IMR-90 (cell line): ENCODE measurements at regions not wholly inside any gene's neighbourhood (a gene's known extent, or its start where the extent isn't known, plus 50 kb on each side); places are given as distances from the start of the nearest gene placed in this dataset.

Experiments used
- ATAC-seq: fragments of 200-7000 bp; cut with Tn5 transposase; 2 replicates; pipeline ENCODE4 v1.9.1; 2020; ENCODE audit warnings: low read depth, mild to moderate bottlenecking, moderate library complexity
- BruUV-seq: library from RNA; stranded (reverse); fragments of 400-500 nt; replicated peaks from 2 replicates; lab custom pipeline; 2021; lab: Mats Ljungman, UMichigan
- CTCF ChIA-PET: fragments of 300-600 bp; formaldehyde crosslinking; extraction: SDS; loops from one replicate; lab custom pipeline; 2021; ENCODE audit warnings: antibody characterized with exemption; lab: Yijun Ruan, JAX
- POLR2A ChIA-PET: fragments of 300-600 bp; sonication (Branson Sonifier 250); formaldehyde crosslinking; loops from one replicate; lab custom pipeline; 2022; ENCODE audit warnings: antibody characterized with exemption; ENCODE audit not compliant: unreplicated experiment; lab: Charles Lee
- DNase-seq: peaks from one replicate; pipeline ENCODE4 v3.0.0; 2013
- H2AFZ ChIP-seq: replicated peaks from 2 replicates; pipeline ENCODE3; 2013; ENCODE audit warnings: low read length, mild to moderate bottlenecking; ENCODE audit not compliant: poor library complexity
- H2AK5ac ChIP-seq: 2 replicates; pipeline ENCODE4 v1.6.1; 2013; ENCODE audit warnings: low read depth, low read length, inconsistent platforms
- H2AK9ac ChIP-seq: replicated peaks from 2 replicates; pipeline ENCODE3; 2013; ENCODE audit warnings: mild to moderate bottlenecking, low read depth, low read length, moderate library complexity; ENCODE audit not compliant: poor library complexity
- H2BK120ac ChIP-seq: 2 replicates; pipeline ENCODE4 v1.6.1; 2013; ENCODE audit warnings: low read depth, low read length, inconsistent platforms
- H2BK15ac ChIP-seq: 3 replicates; pipeline ENCODE4 v1.6.1; 2013; ENCODE audit warnings: low read depth, low read length, inconsistent platforms
- H2BK20ac ChIP-seq: 2 replicates; pipeline ENCODE4 v1.6.1; 2013; ENCODE audit warnings: low read depth, mild to moderate bottlenecking, inconsistent platforms, low read length, moderate library complexity
- H2BK5ac ChIP-seq: 2 replicates; pipeline ENCODE4 v1.6.1; 2013; ENCODE audit warnings: mild to moderate bottlenecking, low read depth, low read length, inconsistent platforms; ENCODE audit not compliant: poor library complexity, severe bottlenecking
- H3K14ac ChIP-seq: replicated peaks from 2 replicates; pipeline ENCODE4 v1.6.1; 2013; ENCODE audit warnings: low read depth, low read length, inconsistent platforms
- H3K18ac ChIP-seq: 2 replicates; pipeline ENCODE4 v1.6.1; 2013; ENCODE audit warnings: low read depth, low read length, control low read depth
- H3K23ac ChIP-seq: 2 replicates; pipeline ENCODE4 v1.6.1; 2013; ENCODE audit warnings: low read depth, low read length, inconsistent platforms
- H3K27ac ChIP-seq: 2 replicates; pipeline ENCODE4 v1.5.1; 2013; ENCODE audit warnings: mild to moderate bottlenecking, control low read depth, low read length; ENCODE audit not compliant: insufficient read depth
- H3K27me3 ChIP-seq: 2 replicates; pipeline ENCODE4 v1.6.1; 2013; ENCODE audit warnings: low read length; ENCODE audit not compliant: control insufficient read depth, insufficient read depth
- H3K36me3 ChIP-seq: 2 replicates; pipeline ENCODE4 v1.6.1; 2013; ENCODE audit warnings: low read length, mixed read lengths; ENCODE audit not compliant: control insufficient read depth, insufficient read depth
- H3K4ac ChIP-seq: 2 replicates; pipeline ENCODE4 v1.6.1; 2013; ENCODE audit warnings: low read depth, low read length, inconsistent platforms
- H3K4me1 ChIP-seq: 2 replicates; pipeline ENCODE4 v1.6.1; 2013; ENCODE audit warnings: low read length, mixed read lengths; ENCODE audit not compliant: control insufficient read depth, insufficient read depth
- H3K4me2 ChIP-seq: 2 replicates; pipeline ENCODE4 v1.6.1; 2013; ENCODE audit warnings: low read depth, mild to moderate bottlenecking, control low read depth, low read length, moderate library complexity
- H3K4me3 ChIP-seq: 2 replicates; pipeline ENCODE4 v1.5.1; 2013; ENCODE audit warnings: low read depth, mild to moderate bottlenecking, control low read depth, low read length, moderate library complexity; ENCODE audit not compliant: insufficient read depth
- H3K56ac ChIP-seq: 2 replicates; pipeline ENCODE4 v1.6.1; 2013; ENCODE audit warnings: low read length, inconsistent platforms; ENCODE audit not compliant: insufficient read depth; ENCODE audit errors: extremely low read depth
- H3K79me1 ChIP-seq, 2 experiments: 2 replicates each; pipeline ENCODE4 v1.6.1; 2013; ENCODE audit warnings: low read length in 2 of 2, inconsistent platforms in 1 of 2, low read depth in 1 of 2
- H3K9ac ChIP-seq: 2 replicates; pipeline ENCODE4 v1.6.1; 2013; ENCODE audit warnings: low read depth, low read length, control low read depth
- H3K9me1 ChIP-seq: 2 replicates; pipeline ENCODE4 v1.6.1; 2013; ENCODE audit warnings: low read length, inconsistent platforms; ENCODE audit not compliant: insufficient read depth
- H3K9me3 ChIP-seq: 2 replicates; pipeline ENCODE4 v1.6.1; 2013; ENCODE audit warnings: low read length; ENCODE audit not compliant: control insufficient read depth, insufficient read depth
- H4K20me1 ChIP-seq: 2 replicates; pipeline ENCODE4 v1.6.1; 2013; ENCODE audit warnings: low read length, inconsistent platforms; ENCODE audit not compliant: insufficient read depth
- H4K5ac ChIP-seq: 2 replicates; pipeline ENCODE4 v1.6.1; 2013; ENCODE audit warnings: mild to moderate bottlenecking, low read depth, low read length, control low read depth
- H4K8ac ChIP-seq, 2 experiments: 2 replicates each; pipeline ENCODE4 v1.6.1; 2013; ENCODE audit warnings: low read depth in 2 of 2, low read length in 2 of 2, control low read depth in 1 of 2, inconsistent platforms in 1 of 2
- H4K91ac ChIP-seq: 2 replicates; pipeline ENCODE4 v1.6.1; 2013; ENCODE audit warnings: low read depth, low read length, inconsistent platforms; ENCODE audit not compliant: insufficient read depth
- CHD1 ChIP-seq: IDR thresholded peaks from 2 replicates; pipeline ENCODE4 v1.6.1; 2012; ENCODE audit warnings: low read depth, low read length, improper control_type of control experiment
- NFE2L2 ChIP-seq: fragments of 150-350 bp; IDR thresholded peaks from 2 replicates; pipeline ENCODE4 v1.6.1; 2016; ENCODE audit warnings: low read depth, mild to moderate bottlenecking, low read length
- RAD21 ChIP-seq: IDR thresholded peaks from 2 replicates; pipeline ENCODE4 v1.6.1; 2012; ENCODE audit warnings: low read length, improper control_type of control experiment
- SMC3 ChIP-seq: fragments of 150-350 bp; IDR thresholded peaks from 2 replicates; pipeline ENCODE4 v1.6.1; 2016; ENCODE audit warnings: low read depth, mild to moderate bottlenecking, antibody characterized with exemption, low read length, moderate library complexity
- WGBS, 2 experiments: methylation state at CpG; one replicate each; pipeline versions ENCODE4 v1.1.5 to v1.1.7; 2013; ENCODE audit warnings: missing lambda C conversion rate in 2 of 2; ENCODE audit not compliant: insufficient read length in 1 of 2; ENCODE audit errors: extremely low coverage in 2 of 2; 5-methylcytosine and 5-hydroxymethylcytosine counted together
- dilution Hi-C: fragments of 300-500 bp; cut with HindIII; formaldehyde crosslinking; loops from one replicate; pipeline ENCODE4 v1.14.3; 2018; ENCODE audit warnings: low sequenced_read_pairs; ENCODE audit not compliant: unreplicated experiment
- in situ Hi-C: fragments of 300-500 bp; cut with MboI; formaldehyde crosslinking; loops from 3 replicates; pipeline ENCODE4 v1.14.3; 2019; ENCODE audit warnings: low sequenced_read_pairs, inconsistent platforms, mixed read lengths
- intact Hi-C: fragments of 100-400 bp; cut with micrococcal nuclease; formaldehyde crosslinking; loops from 2 replicates; pipeline ENCODE4 v1.10.0; 2022
- TF ChIP-seq, protein P1 (sequence below): conservative IDR thresholded peaks from 2 replicates; pipeline ENCODE4 v1.5.1; 2012; ENCODE audit warnings: mild to moderate bottlenecking, low read depth, low read length, improper control_type of control experiment

GRCh38 chr11:28529540-28530410 lies 421.6 kb downstream of the METTL15 start:
- intact Hi-C loops, result loop anchor here (1.0 to 10.0 kb wide), 8 partner anchors 168 to 831 kb away; partner anchors contain the start of genes KIF18A and METTL15
- Histone ChIP-seq H3K9ac (peak overlapping the region; percentile 46; the same call in 1 of the 2 replicates), H2BK120ac (peak overlapping the region; percentile 59), H3K23ac (no peak overlapping the region; the same call in 1 of the 2 replicates), H4K20me1 (no peaks in the 10 kb centered on the region), H3K14ac (no peak overlapping the region), H2BK20ac (peak overlapping the region; percentile 86), H3K4me2 (peak overlapping the region; percentile 11; the same call in 1 of the 2 replicates), H3K9me1 (no peaks in the 10 kb centered on the region), H2AK9ac (no peak overlapping the region), H3K36me3 (no peaks in the 10 kb centered on the region), H3K4me3 (no peak overlapping the region), H3K9me3 (peaks cover 15% of the 10 kb centered on the region), H3K4me1 (peaks cover 3% of the 10 kb centered on the region; the same call in 1 of the 2 replicates), H3K27ac (peak overlapping the region; percentile 19; the same call in 1 of the 2 replicates), H2BK15ac (peak overlapping the region; percentile 36; the same call in 1 of the 3 replicates), H2AK5ac (no peak overlapping the region), H4K91ac (peak overlapping the region; percentile 67), H3K4ac (peak overlapping the region; percentile 73; the same call in 1 of the 2 replicates), H3K18ac (peak overlapping the region; percentile 93; the same call in 1 of the 2 replicates), H2AFZ (no peak overlapping the region), H3K56ac (peak overlapping the region; percentile 74), H4K5ac (peak overlapping the region; percentile 32), H4K8ac (peak overlapping the region; percentile 4 to 82), H2BK5ac (peak overlapping the region; percentile 90), H3K27me3 (no peaks in the 10 kb centered on the region), H3K79me1 (no peaks in the 10 kb centered on the region)
- TF ChIP-seq SMC3 (peak; percentile 55), NFE2L2 (no peak), CHD1 (no peak), RAD21 (peak; percentile 59)
- TF ChIP-seq, protein P1, sequence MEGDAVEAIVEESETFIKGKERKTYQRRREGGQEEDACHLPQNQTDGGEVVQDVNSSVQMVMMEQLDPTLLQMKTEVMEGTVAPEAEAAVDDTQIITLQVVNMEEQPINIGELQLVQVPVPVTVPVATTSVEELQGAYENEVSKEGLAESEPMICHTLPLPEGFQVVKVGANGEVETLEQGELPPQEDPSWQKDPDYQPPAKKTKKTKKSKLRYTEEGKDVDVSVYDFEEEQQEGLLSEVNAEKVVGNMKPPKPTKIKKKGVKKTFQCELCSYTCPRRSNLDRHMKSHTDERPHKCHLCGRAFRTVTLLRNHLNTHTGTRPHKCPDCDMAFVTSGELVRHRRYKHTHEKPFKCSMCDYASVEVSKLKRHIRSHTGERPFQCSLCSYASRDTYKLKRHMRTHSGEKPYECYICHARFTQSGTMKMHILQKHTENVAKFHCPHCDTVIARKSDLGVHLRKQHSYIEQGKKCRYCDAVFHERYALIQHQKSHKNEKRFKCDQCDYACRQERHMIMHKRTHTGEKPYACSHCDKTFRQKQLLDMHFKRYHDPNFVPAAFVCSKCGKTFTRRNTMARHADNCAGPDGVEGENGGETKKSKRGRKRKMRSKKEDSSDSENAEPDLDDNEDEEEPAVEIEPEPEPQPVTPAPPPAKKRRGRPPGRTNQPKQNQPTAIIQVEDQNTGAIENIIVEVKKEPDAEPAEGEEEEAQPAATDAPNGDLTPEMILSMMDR, result peak; percentile 57
- DNase-seq, result peak; percentile 82
- peak; percentile 64 for ATAC-seq
- ChIA-PET POLR2A (interaction anchor here (1.0 kb wide), 1 partner anchor 66 kb away, joined by 14 read pairs; no protein-coding TSS in a partner anchor), CTCF (interaction anchor here (0.5 to 1.7 kb wide), 13 partner anchors 11 to 831 kb away, joined by 3 to 9 read pairs (median 3); no protein-coding TSS in a partner anchor)
- in situ Hi-C loops, result loop anchor here (25.0 kb wide), 1 partner anchor 817 kb away; the partner anchor contains the start of gene BDNF
- no TSS peak for BruUV-seq
- dilution Hi-C loops, result no loop called here
- 100% methylated on average over 2 of the region's 3 CpGs; no CpG with 5 or more reads in 1 of the 2 experiments for WGBS, 2 experiments
